ENCODE measurements at regions not wholly inside any gene's neighbourhood (a gene's known extent, or its start where the extent isn't known, plus 50 kb on each side); places are given as distances from the start of the nearest gene placed in this dataset.

DNA sequence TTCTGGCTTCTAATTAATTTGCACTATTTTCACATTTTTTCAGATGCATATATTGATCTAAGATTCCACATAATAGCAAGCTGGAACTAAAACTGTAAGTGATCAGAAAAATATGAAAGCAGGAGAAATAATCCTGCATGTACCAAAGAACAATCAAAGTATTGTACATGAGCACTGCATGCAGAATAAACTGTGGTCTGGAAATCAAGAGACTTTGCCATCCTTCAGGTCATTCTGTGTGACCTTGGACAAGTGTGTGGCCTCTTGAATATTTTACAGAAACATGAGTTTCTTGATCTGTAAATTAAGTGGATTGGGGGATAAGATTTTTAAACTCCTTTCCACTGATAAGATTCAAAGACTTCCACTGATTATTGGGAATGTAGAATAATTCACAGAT lies 99.2 kb upstream of the GNAQ start:
- ChIA-PET POLR2A (ENCODE audit: unreplicated experiment) (no interaction called here), CTCF (no interaction called here)
- Histone ChIP-seq H4K91ac (ENCODE audit: insufficient read depth, low read depth, low read length) (no peak overlapping the region), H3K9me1 (ENCODE audit: insufficient read depth, low read length) (no peaks in the 10 kb centered on the region), H3K4me2 (ENCODE audit: low read depth, low read length) (no peak overlapping the region), H2BK120ac (ENCODE audit: low read depth, low read length) (no peak overlapping the region), H2BK20ac (ENCODE audit: low read depth, low read length) (no peak overlapping the region), H3K4ac (ENCODE audit: low read depth, low read length) (no peak overlapping the region), H3K23ac (ENCODE audit: low read depth, low read length) (no peak overlapping the region), H4K20me1 (ENCODE audit: insufficient read depth, low read length) (no peaks in the 10 kb centered on the region), H2AK9ac (replicated peaks; ENCODE audit: low read depth, low read length, poor library complexity) (no peak overlapping the region), H3K56ac (ENCODE audit: extremely low read depth, insufficient read depth, low read length) (no peak overlapping the region), H3K4me1 (ENCODE audit: control insufficient read depth, insufficient read depth, low read length) (no peaks in the 10 kb centered on the region), H2BK5ac (ENCODE audit: low read depth, low read length, poor library complexity, severe bottlenecking) (no peak overlapping the region), H3K79me1 (ENCODE audit: low read depth in 1 of 2, low read length in 2 of 2) (no peaks in the 10 kb centered on the region), H4K8ac (ENCODE audit: low read depth in 2 of 2, low read length in 2 of 2) (no peak overlapping the region), H3K9me3 (ENCODE audit: control insufficient read depth, insufficient read depth, low read length) (no peaks in the 10 kb centered on the region), H3K9ac (ENCODE audit: low read depth, low read length) (no peak overlapping the region), H2BK15ac (ENCODE audit: low read depth, low read length) (no peak overlapping the region), H3K36me3 (ENCODE audit: control insufficient read depth, insufficient read depth, low read length) (no peaks in the 10 kb centered on the region), H2AK5ac (ENCODE audit: low read depth, low read length) (no peak overlapping the region), H3K18ac (ENCODE audit: low read depth, low read length) (no peak overlapping the region), H3K14ac (replicated peaks; ENCODE audit: low read depth, low read length) (no peak overlapping the region), H3K27ac (ENCODE audit: insufficient read depth, low read length) (no peak overlapping the region), H3K27me3 (ENCODE audit: control insufficient read depth, insufficient read depth, low read length) (peaks cover 5% of the 10 kb centered on the region), H4K5ac (ENCODE audit: low read depth, low read length) (no peak overlapping the region), H2AFZ (replicated peaks; ENCODE audit: low read length, poor library complexity) (no peak overlapping the region), H3K4me3 (ENCODE audit: insufficient read depth, low read depth, low read length) (no peak overlapping the region)
- dilution Hi-C loops (cut with HindIII; ENCODE audit: low sequenced_read_pairs, unreplicated experiment) (no loop called here), intact Hi-C loops (cut with micrococcal nuclease) (no loop called here), in situ Hi-C loops (cut with MboI; ENCODE audit: low sequenced_read_pairs) (no loop called here)
- DNase-seq, result no peak
- no TSS peak for BruUV-seq (replicated peaks)
- TF ChIP-seq, protein P1, sequence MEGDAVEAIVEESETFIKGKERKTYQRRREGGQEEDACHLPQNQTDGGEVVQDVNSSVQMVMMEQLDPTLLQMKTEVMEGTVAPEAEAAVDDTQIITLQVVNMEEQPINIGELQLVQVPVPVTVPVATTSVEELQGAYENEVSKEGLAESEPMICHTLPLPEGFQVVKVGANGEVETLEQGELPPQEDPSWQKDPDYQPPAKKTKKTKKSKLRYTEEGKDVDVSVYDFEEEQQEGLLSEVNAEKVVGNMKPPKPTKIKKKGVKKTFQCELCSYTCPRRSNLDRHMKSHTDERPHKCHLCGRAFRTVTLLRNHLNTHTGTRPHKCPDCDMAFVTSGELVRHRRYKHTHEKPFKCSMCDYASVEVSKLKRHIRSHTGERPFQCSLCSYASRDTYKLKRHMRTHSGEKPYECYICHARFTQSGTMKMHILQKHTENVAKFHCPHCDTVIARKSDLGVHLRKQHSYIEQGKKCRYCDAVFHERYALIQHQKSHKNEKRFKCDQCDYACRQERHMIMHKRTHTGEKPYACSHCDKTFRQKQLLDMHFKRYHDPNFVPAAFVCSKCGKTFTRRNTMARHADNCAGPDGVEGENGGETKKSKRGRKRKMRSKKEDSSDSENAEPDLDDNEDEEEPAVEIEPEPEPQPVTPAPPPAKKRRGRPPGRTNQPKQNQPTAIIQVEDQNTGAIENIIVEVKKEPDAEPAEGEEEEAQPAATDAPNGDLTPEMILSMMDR (conservative IDR thresholded peaks at IDR 0.05; ENCODE audit: low read depth, low read length), result no peak
- no peak for TF ChIP-seq MXI1 (IDR thresholded peaks at IDR 0.05; ENCODE audit: borderline replicate concordance, low read depth, low read length)
- no peak for TF ChIP-seq SMC3 (IDR thresholded peaks at IDR 0.05; ENCODE audit: low read depth, low read length)
- no peak for TF ChIP-seq CHD1 (IDR thresholded peaks at IDR 0.05; ENCODE audit: low read depth, low read length)
- no peak for TF ChIP-seq ELK1 (IDR thresholded peaks at IDR 0.05; ENCODE audit: borderline replicate concordance, low read depth, low read length)
- ATAC-seq (ENCODE audit: low read depth), result no peak

All from IMR-90 (cell line).